HG03103 (cell line): ENCODE measurements at regions not wholly inside any gene's neighbourhood (a gene's known extent, or its start where the extent isn't known, plus 50 kb on each side); places are given as distances from the start of the nearest gene placed in this dataset.

Experiments used
- ATAC-seq: cut with Tn5 transposase; IDR thresholded peaks from one replicate; pipeline ENCODE4 v1.9.1; 2021; ENCODE audit warnings: low read depth; ENCODE audit not compliant: unreplicated experiment

GRCh38 chr6:47091886-47092668, 49.9 kb upstream of the ADGRF1 start:
- ATAC-seq, result no peak
